ENCODE measurements at regions not wholly inside any gene's neighbourhood (a gene's known extent, or its start where the extent isn't known, plus 50 kb on each side); places are given as distances from the start of the nearest gene placed in this dataset.

GRCh38 chr7:25788961-25789620 lies 362.9 kb upstream of the NFE2L3 start:
- BruUV-seq (replicated peaks): no TSS peak
- no peak overlapping the region for H3K27ac ChIP-seq (ENCODE audit: low read depth, low read length)
- H3K9ac ChIP-seq (ENCODE audit: low read length): no peak overlapping the region
- ATAC-seq: no peak
- RAD21 ChIA-PET (ENCODE audit: low non-redundant PET in 1 of 2, low total read pairs in 2 of 2, uncharacterized antibody in 2 of 2, unreplicated experiment in 2 of 2): no interaction called here
- intact Hi-C loops (cut with micrococcal nuclease): no loop called here
- no peak overlapping the region for H3K4me3 ChIP-seq (replicated peaks in 1 of 2; ENCODE audit: low read depth in 1 of 2, low read length in 2 of 2)
- CTCF ChIA-PET: no interaction called here
- POLR2A ChIA-PET: no interaction called here
- no peaks in the 10 kb centered on the region for H3K36me3 ChIP-seq (ENCODE audit: control insufficient read depth in 1 of 2, insufficient read depth in 2 of 2, low read length in 2 of 2)
- no peaks in the 10 kb centered on the region for H4K20me1 ChIP-seq (ENCODE audit: insufficient read depth)
- H3K4me1 ChIP-seq (ENCODE audit: control insufficient read depth in 1 of 2, insufficient read depth in 2 of 2, low read length in 2 of 2): no peaks in the 10 kb centered on the region
- no peak overlapping the region for H2AFZ ChIP-seq (ENCODE audit: low read depth, low read length, poor library complexity, severe bottlenecking)
- DNase-seq (ENCODE audit: low read depth, low spot score): no peak
- peaks cover 43% of the 10 kb centered on the region for H3K27me3 ChIP-seq (ENCODE audit: insufficient read depth, low read length)
- no peaks in the 10 kb centered on the region for H3K9me3 ChIP-seq (ENCODE audit: control insufficient read depth in 1 of 2, insufficient read depth in 1 of 2, low read depth in 1 of 2, low read length in 2 of 2)
- TF ChIP-seq CBX3 (IDR thresholded peaks at IDR 0.05; ENCODE audit: low read depth) (no peak), CTCF (IDR thresholded peaks at IDR 0.05 in 2 of 3, conservative IDR thresholded peaks at IDR 0.05 in 1 of 3; ENCODE audit: borderline replicate concordance in 1 of 3, insufficient read depth in 1 of 3, low read depth in 2 of 3, low read length in 2 of 3) (no peak), JUND (IDR thresholded peaks at IDR 0.05) (no peak), ELF1 (IDR thresholded peaks at IDR 0.05; ENCODE audit: borderline replicate concordance, low read depth) (no peak), FOSL1 (IDR thresholded peaks at IDR 0.05; ENCODE audit: low read depth) (no peak), EZH2phosphoT487 (IDR thresholded peaks at IDR 0.05; ENCODE audit: borderline replicate concordance) (no peak), ATF3 (IDR thresholded peaks at IDR 0.05) (no peak), SP1 (IDR thresholded peaks at IDR 0.05; ENCODE audit: low read depth) (no peak), ZNF274 (IDR thresholded peaks at IDR 0.05; ENCODE audit: low read depth, low read length) (no peak), EZH2 (IDR thresholded peaks at IDR 0.05) (no peak)
- H3K4me2 ChIP-seq (ENCODE audit: low read length): no peak overlapping the region
- no peaks in the 10 kb centered on the region for H3K79me2 ChIP-seq (ENCODE audit: insufficient read depth, low read length)
- no peaks in the 10 kb centered on the region for H3K9me2 ChIP-seq (ENCODE audit: insufficient read depth)

Data from HCT116 (cell line).